ENCODE measurements at regions not wholly inside any gene's neighbourhood (a gene's known extent, or its start where the extent isn't known, plus 50 kb on each side); places are given as distances from the start of the nearest gene placed in this dataset.

DNA sequence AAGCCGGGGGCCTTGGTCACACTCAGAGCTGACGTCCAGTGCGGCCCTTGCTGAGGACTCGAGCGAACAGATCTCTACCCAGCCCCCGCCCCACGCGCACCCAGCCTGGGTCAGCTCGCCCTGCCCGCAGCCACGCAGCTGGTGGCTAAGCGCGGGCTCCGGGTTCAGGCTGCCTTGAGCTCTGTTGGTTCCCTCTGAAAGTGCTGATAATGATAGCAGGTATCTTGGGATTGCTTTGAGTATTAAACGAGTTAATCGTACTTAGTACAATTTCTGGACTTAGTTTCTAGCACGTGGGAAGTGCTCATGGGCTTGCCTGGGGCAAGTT lies 88.1 kb upstream of the TGM3 start:
- TF ChIP-seq EZH2 (IDR thresholded peaks at IDR 0.05; ENCODE audit: insufficient read depth, poor library complexity, severe bottlenecking) (no peak), EZH2phosphoT487 (IDR thresholded peaks at IDR 0.05; ENCODE audit: insufficient read depth, low read depth) (no peak)
